Left lung (tissue), 4 donors: ENCODE measurements at regions not wholly inside any gene's neighbourhood (a gene's known extent, or its start where the extent isn't known, plus 50 kb on each side); places are given as distances from the start of the nearest gene placed in this dataset.

Source experiments
- ATAC-seq: fragments of 200-7000 bp; cut with Tn5 transposase; one replicate; pipeline ENCODE4 v1.9.1; 2020; ENCODE audit warnings: moderate library complexity
- DNase-seq, 4 donors: peaks; one replicate each; pipeline ENCODE4 v3.0.0-alpha.2; 2013 to 2020
- H3K27ac ChIP-seq, 2 donors: fragments of 200-600 bp; sonication (generic) in 1 of 2; one replicate each; pipeline versions ENCODE4 v1.5.0 to v1.8.0; 2020 to 2021
- H3K27me3 ChIP-seq, 2 donors: fragments of 200-600 bp; sonication (generic) in 1 of 2; one replicate each; pipeline versions ENCODE4 v1.5.0 to v1.8.0; 2020 to 2021
- H3K36me3 ChIP-seq, 2 donors: fragments of 200-600 bp; sonication (generic) in 1 of 2; one replicate each; pipeline versions ENCODE4 v1.5.0 to v1.8.0; 2020 to 2021
- H3K4me1 ChIP-seq, 2 donors: fragments of 200-600 bp; one replicate each; pipeline ENCODE4 v1.8.0; 2021
- H3K4me3 ChIP-seq, 2 donors: fragments of 200-600 bp; sonication (generic) in 1 of 2; one replicate each; pipeline versions ENCODE4 v1.5.0 to v1.8.0; 2020 to 2021; ENCODE audit warnings: mild to moderate bottlenecking in 1 of 2
- H3K9me3 ChIP-seq, 2 donors: fragments of 200-600 bp; sonication (generic) in 1 of 2; one replicate each; pipeline versions ENCODE4 v1.5.0 to v1.8.0; 2020 to 2021
- CTCF ChIP-seq, 2 donors: fragments of 200-600 bp; sonication (generic) in 1 of 2; IDR thresholded peaks; one replicate each; pipeline versions ENCODE4 v1.5.0 to v1.8.0; 2021; ENCODE audit warnings: antibody characterized with exemption in 2 of 2
- intact Hi-C, 2 donors: fragments of 100-400 bp; cut with DNase I; formaldehyde crosslinking; loops; one replicate each; pipeline versions ENCODE4 v1.11.2 to v1.14.2; 2022
- donor health status: DM: no; HTN: yes; CAD: no.
- donor health status: DM: no; HTN: no; CAD: no.

DNA sequence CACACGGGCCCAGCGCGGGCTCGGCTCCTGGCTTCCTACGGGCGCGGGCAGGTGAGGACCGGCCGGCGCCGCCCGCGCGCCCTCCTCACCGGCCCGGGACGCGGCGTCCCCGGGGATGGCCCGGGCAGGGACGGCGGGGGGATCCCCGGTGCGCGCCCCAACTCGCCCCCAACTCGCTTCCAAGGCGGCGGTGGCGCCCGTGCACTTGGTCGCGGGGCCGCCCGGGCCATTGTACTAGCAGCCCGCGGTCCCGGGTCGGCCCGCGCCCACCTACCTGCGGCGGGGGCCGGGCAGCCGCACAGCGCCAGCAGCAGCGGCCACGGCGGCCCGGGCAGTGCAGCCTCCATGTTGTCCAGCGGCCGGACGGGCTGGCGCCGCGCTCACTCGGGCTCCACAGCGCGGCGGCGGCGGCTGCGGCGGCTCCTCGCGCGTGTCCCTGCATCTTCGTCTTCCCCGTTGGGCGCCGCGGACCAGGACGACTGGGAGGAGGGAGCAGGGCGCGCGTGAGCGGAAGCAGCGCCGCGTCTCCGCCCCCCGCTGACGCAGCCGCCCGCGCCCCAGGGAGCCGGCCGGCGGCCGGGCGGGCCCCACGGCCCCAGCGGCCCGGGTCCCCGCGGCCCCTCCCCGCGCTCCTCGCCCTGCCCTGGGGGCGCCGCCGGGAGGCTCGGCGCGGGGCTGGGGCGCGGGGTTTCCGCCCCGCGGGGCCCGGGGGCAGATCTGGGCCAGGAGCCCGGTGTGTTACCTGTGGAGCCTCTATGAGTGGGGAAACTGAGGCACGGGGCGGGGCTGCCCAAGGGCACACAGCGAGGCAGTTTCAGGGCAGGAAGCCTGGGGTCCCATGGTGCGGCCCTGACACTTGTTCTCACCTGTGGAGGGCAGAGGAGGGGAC lies 159.3 kb upstream of the GRK3 start:
- Histone ChIP-seq H3K36me3 (no peaks in the 10 kb centered on the region), H3K9me3 (no peaks in the 10 kb centered on the region), H3K27me3 (no peaks in the 10 kb centered on the region), H3K4me1 (peaks cover 23 to 56% of the 10 kb centered on the region in 2 donors), H3K4me3 (peak overlapping the region; percentile 48 to 78), H3K27ac (peak overlapping the region; percentile 77 to 87)
- peak; percentile 72 for ATAC-seq
- DNase-seq: peak; percentile 61 to 99 (median 82)
- TF ChIP-seq CTCF (IDR thresholded peaks at IDR 0.05): no peak
- intact Hi-C loops: no loop called here

DNA sequence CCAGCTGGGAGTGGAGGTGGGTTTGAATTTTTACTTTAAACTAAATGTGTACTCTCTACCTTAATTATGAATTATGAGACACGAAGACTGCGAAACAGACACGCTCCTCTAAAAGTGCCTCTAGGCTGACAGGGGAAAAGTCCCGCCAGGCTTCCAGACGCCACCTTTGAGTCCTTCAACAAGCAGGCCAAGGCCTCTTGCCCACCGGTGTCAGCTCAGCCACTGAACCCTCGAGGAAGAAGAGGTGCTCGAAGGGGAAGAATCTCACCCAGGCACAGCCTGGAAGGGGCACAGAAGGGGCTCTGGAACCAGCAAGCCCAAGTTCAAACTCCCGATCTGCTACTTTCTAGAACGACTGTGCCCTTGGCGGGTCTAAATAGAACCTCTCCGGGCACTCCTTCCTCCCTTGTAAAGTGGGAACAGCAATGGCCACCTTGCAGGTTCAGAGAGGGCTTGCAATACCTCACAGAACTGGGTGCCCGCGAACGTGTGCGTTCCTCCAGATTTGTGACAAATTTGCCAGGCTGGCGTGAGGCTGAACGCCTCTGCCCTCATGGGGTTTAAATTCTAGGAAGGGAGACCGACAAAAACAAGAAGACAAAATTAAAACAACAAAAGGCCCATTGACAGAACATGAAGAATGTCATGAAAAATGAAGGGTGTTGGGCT lies 158.5 kb upstream of the GRK3 start:
- H3K4me3 ChIP-seq: peak overlapping the region; percentile 48 to 78
- no peak for TF ChIP-seq CTCF (IDR thresholded peaks at IDR 0.05)
- DNase-seq (no peak), ATAC-seq (no peak)
- H3K9me3 ChIP-seq: no peaks in the 10 kb centered on the region
- H3K27ac ChIP-seq: peak overlapping the region; percentile 77 to 87
- intact Hi-C loops: no loop called here
- no peaks in the 10 kb centered on the region for H3K27me3 ChIP-seq
- peaks cover 17 to 47% of the 10 kb centered on the region in 2 donors for H3K4me1 ChIP-seq
- H3K36me3 ChIP-seq: no peaks in the 10 kb centered on the region

- intact Hi-C loops: no loop called here
- Histone ChIP-seq H3K4me3 (no peak overlapping the region), H3K36me3 (no peaks in the 10 kb centered on the region), H3K4me1 (peaks cover 13 to 41% of the 10 kb centered on the region in 2 donors), H3K27me3 (no peaks in the 10 kb centered on the region), H3K9me3 (no peaks in the 10 kb centered on the region), H3K27ac (peak overlapping the region in 1 of 2 donors; percentile 87)
- no peak for TF ChIP-seq CTCF (IDR thresholded peaks at IDR 0.05)
- peak; percentile 7 for ATAC-seq
- DNase-seq: peak in 2 of 4 donors; percentile 71 to 83
These were observed 157.8 kb upstream of the GRK3 start for GRCh38 chr22:25406510-25407210.

DNA sequence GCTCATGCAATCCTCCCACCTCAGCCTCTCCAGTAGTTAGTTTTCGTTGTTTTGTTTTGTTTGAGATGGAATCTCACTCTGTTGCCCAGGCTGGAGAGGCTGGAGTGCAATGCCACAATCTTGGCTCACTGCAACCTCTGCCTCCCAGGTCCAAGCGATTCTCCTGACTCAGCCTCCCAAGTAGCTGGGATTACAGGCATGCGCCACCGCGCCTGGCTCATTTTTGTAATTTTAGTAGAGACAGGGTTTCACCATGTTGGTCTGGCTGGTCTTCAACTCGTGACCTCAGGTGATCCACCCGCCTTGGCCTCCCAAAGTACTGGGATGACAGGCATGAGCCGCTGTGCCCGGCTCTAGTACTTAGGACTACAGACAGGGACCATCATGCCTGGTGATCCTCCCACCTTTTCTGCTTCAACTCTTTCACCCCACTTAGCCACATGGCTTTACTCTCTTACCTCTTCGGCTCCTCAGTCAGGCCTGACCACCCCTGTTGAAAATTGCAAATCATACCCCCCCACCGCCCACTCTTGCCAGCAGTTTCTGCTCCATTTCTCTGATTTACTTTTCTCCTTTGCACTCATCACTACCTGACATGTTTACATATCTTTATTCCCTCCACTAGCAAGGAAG lies 157.1 kb upstream of the GRK3 start:
- DNase-seq: no peak
- no peak overlapping the region for H3K27ac ChIP-seq
- H3K4me3 ChIP-seq: no peak overlapping the region
- peaks cover 13 to 34% of the 10 kb centered on the region in 2 donors for H3K4me1 ChIP-seq
- H3K36me3 ChIP-seq: no peaks in the 10 kb centered on the region
- intact Hi-C loops: no loop called here
- no peaks in the 10 kb centered on the region for H3K27me3 ChIP-seq
- no peak for TF ChIP-seq CTCF (IDR thresholded peaks at IDR 0.05)
- H3K9me3 ChIP-seq: no peaks in the 10 kb centered on the region
- ATAC-seq: no peak
